Fibroblast of mammary gland (primary cell): ENCODE measurements at regions not wholly inside any gene's neighbourhood (a gene's known extent, or its start where the extent isn't known, plus 50 kb on each side); places are given as distances from the start of the nearest gene placed in this dataset.
"Not testable (repeated sequence)": the region's sequence is repeated elsewhere in the genome, so short reads cannot be mapped to it uniquely, and the experiment has no call there.

Experiments used
- DNase-seq: peaks from one replicate; pipeline ENCODE4 v3.0.0-alpha.2; 2010; ENCODE audit warnings: low read depth
- H3K4me3 ChIP-seq: 2 replicates; pipeline ENCODE4 v1.5.1; 2011; ENCODE audit warnings: low read depth, mild to moderate bottlenecking, low read length, moderate library complexity; ENCODE audit not compliant: control insufficient read depth
- TF ChIP-seq, protein P1 (sequence below): conservative IDR thresholded peaks from 2 replicates; pipeline ENCODE4 v1.5.1; 2011; ENCODE audit warnings: low read depth, low read length, inconsistent platforms; ENCODE audit not compliant: control insufficient read depth, insufficient read depth

DNA sequence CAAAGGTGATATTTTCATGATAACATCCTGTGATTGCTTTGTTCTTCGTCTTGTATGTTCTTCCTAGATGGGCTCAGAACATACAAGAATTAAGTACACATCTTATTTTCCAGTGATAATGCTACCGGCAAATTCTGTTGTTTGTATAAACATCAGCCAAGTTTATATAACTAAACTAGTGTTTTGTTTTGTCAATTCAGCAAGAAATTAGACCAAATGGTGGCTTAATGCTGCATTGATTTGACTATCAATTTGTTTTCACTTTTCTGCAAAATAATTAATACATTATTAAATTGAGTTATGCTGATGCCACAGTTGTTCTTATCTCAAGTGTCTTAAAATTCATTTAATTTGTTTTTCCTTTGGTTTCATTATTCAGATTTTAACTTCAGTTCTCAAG lies 177.7 kb downstream of the OR4F29 start:
- H3K4me3 ChIP-seq, DNase-seq: not testable (repeated sequence)

DNA sequence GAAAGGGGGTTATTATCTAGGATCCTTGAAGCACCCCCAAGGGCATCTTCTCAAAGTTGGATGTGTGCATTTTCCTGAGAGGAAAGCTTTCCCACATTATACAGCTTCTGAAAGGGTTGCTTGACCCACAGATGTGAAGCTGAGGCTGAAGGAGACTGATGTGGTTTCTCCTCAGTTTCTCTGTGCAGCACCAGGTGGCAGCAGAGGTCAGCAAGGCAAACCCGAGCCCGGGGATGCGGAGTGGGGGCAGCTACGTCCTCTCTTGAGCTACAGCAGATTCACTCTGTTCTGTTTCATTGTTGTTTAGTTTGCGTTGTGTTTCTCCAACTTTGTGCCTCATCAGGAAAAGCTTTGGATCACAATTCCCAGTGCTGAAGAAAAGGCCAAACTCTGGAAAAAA lies 183.7 kb downstream of the OR4F29 start:
- peak; percentile 66 for DNase-seq
- TF ChIP-seq, protein P1, sequence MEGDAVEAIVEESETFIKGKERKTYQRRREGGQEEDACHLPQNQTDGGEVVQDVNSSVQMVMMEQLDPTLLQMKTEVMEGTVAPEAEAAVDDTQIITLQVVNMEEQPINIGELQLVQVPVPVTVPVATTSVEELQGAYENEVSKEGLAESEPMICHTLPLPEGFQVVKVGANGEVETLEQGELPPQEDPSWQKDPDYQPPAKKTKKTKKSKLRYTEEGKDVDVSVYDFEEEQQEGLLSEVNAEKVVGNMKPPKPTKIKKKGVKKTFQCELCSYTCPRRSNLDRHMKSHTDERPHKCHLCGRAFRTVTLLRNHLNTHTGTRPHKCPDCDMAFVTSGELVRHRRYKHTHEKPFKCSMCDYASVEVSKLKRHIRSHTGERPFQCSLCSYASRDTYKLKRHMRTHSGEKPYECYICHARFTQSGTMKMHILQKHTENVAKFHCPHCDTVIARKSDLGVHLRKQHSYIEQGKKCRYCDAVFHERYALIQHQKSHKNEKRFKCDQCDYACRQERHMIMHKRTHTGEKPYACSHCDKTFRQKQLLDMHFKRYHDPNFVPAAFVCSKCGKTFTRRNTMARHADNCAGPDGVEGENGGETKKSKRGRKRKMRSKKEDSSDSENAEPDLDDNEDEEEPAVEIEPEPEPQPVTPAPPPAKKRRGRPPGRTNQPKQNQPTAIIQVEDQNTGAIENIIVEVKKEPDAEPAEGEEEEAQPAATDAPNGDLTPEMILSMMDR = peak; percentile 48

More for the DNA sequence above, 183.7 kb downstream of the OR4F29 start:
- H3K4me3 ChIP-seq = not testable (repeated sequence)
